SK-N-SH treated with all-trans-retinoic acid at 6 μM for 48 hours (cell line): ENCODE measurements at regions not wholly inside any gene's neighbourhood (a gene's known extent, or its start where the extent isn't known, plus 50 kb on each side); places are given as distances from the start of the nearest gene placed in this dataset.

Source experiments
- CSDC2 ChIP-seq: fragments of 250-450 bp; sonication (Bioruptor Pico); IDR thresholded peaks from 2 replicates; pipeline ENCODE4 v1.5.0; 2020; ENCODE audit warnings: mild to moderate bottlenecking, moderate library complexity
- OSR1 ChIP-seq: fragments of 250-450 bp; sonication (Bioruptor Pico); IDR thresholded peaks from 2 replicates; pipeline ENCODE4 v1.8.0; 2022; ENCODE audit warnings: moderate library complexity, mild to moderate bottlenecking, inconsistent platforms
- PPARA ChIP-seq: fragments of 250-450 bp; sonication (Bioruptor Pico); IDR thresholded peaks from 2 replicates; pipeline ENCODE4 v1.5.0; 2020; ENCODE audit warnings: mild to moderate bottlenecking, borderline replicate concordance
- RARB ChIP-seq: fragments of 250-450 bp; sonication (Bioruptor Pico); IDR thresholded peaks from 2 replicates; pipeline ENCODE4 v1.8.0; 2021; ENCODE audit warnings: mild to moderate bottlenecking, moderate library complexity
- TCF4 ChIP-seq: fragments of 250-450 bp; sonication (Bioruptor Pico); IDR thresholded peaks from 2 replicates; pipeline ENCODE4 v1.8.0; 2021; ENCODE audit warnings: mild to moderate bottlenecking, moderate library complexity, borderline replicate concordance
- ZC3H10 ChIP-seq: fragments of 250-450 bp; sonication (Bioruptor Pico); IDR thresholded peaks from 2 replicates; pipeline ENCODE4 v1.5.1; 2021; ENCODE audit warnings: mild to moderate bottlenecking, moderate library complexity
- ZFP3 ChIP-seq: fragments of 250-450 bp; sonication (Bioruptor Pico); IDR thresholded peaks from 2 replicates; pipeline ENCODE4 v1.5.0; 2020; ENCODE audit warnings: mild to moderate bottlenecking, moderate library complexity
- ZNF565 ChIP-seq: fragments of 450-650 bp; formaldehyde crosslinking; conservative IDR thresholded peaks from 2 replicates; pipeline ENCODE4 v1.5.0; 2020; ENCODE audit warnings: low read depth, mild to moderate bottlenecking, moderate library complexity
- TF ChIP-seq, protein P1 (sequence below): fragments of 250-450 bp; sonication (Bioruptor Pico); IDR thresholded peaks from 2 replicates; pipeline ENCODE4 v1.5.1; 2020; ENCODE audit warnings: low read depth, mild to moderate bottlenecking, moderate library complexity
- TF ChIP-seq, protein P2 (sequence below): fragments of 250-450 bp; sonication (Bioruptor Pico); IDR thresholded peaks from 2 replicates; pipeline ENCODE4 v1.5.1; 2021; ENCODE audit warnings: mild to moderate bottlenecking, moderate library complexity

DNA sequence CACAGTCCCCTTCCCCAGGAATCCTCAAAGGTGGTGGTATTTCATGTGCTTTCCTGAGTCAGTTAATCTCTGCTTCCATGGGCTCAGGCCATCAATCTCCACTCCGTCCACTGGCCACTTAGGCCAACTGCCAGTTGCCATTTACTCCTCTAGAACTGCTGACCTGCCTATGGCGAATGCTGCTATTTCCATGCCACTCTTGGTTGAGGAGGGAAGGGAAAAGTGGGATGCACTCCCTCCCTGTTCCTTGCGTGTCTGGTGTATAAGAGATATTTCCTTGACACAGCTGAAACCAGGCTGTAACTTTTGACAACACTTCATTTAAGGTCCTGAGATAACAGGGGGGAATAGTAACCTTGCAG, 261.5 kb downstream of the MREG start:
- TF ChIP-seq CSDC2 (no peak), OSR1 (CRISPR knock-in tag) (no peak), ZC3H10 (no peak), TCF4 (no peak), ZNF565 (CRISPR knock-in tag) (no peak), PPARA (CRISPR knock-in tag) (no peak), RARB (CRISPR knock-in tag) (no peak), ZFP3 (CRISPR knock-in tag) (no peak)
- TF ChIP-seq, protein P1, sequence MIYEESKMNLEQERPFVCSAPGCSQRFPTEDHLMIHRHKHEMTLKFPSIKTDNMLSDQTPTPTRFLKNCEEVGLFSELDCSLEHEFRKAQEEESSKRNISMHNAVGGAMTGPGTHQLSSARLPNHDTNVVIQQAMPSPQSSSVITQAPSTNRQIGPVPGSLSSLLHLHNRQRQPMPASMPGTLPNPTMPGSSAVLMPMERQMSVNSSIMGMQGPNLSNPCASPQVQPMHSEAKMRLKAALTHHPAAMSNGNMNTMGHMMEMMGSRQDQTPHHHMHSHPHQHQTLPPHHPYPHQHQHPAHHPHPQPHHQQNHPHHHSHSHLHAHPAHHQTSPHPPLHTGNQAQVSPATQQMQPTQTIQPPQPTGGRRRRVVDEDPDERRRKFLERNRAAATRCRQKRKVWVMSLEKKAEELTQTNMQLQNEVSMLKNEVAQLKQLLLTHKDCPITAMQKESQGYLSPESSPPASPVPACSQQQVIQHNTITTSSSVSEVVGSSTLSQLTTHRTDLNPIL (CRISPR knock-in tag): no peak
- TF ChIP-seq, protein P2, sequence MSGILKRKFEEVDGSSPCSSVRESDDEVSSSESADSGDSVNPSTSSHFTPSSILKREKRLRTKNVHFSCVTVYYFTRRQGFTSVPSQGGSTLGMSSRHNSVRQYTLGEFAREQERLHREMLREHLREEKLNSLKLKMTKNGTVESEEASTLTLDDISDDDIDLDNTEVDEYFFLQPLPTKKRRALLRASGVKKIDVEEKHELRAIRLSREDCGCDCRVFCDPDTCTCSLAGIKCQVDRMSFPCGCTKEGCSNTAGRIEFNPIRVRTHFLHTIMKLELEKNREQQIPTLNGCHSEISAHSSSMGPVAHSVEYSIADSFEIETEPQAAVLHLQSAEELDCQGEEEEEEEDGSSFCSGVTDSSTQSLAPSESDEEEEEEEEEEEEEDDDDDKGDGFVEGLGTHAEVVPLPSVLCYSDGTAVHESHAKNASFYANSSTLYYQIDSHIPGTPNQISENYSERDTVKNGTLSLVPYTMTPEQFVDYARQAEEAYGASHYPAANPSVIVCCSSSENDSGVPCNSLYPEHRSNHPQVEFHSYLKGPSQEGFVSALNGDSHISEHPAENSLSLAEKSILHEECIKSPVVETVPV (CRISPR knock-in tag): no peak
